Activated B cell treated with CpG ODN at 0.5 μM for 24 hours (primary cell): ENCODE measurements at regions not wholly inside any gene's neighbourhood (a gene's known extent, or its start where the extent isn't known, plus 50 kb on each side); places are given as distances from the start of the nearest gene placed in this dataset.

ENCODE experiments used
- ATAC-seq: fragments of 200-7000 bp; cut with Tn5 transposase; one replicate; pipeline ENCODE4 v1.10.0; 2021; ENCODE audit warnings: low read depth, mild to moderate bottlenecking, moderate library complexity
- CTCF ChIA-PET: fragments of 350-600 bp; sonication (Branson Sonifier 250); formaldehyde crosslinking; loops from one replicate; lab custom pipeline; 2021; ENCODE audit warnings: antibody characterized with exemption; lab: Charles Lee
- POLR2A ChIA-PET: fragments of 350-600 bp; sonication (Branson Sonifier 250); formaldehyde crosslinking; loops from one replicate; lab custom pipeline; 2021; ENCODE audit warnings: antibody characterized with exemption; lab: Charles Lee
- DNase-seq: peaks from one replicate; pipeline ENCODE4 v3.0.0; 2022
- H3K27ac Mint-ChIP-seq: one replicate; pipeline ENCODE4 v1.8.0; 2020; ENCODE audit warnings: mixed read lengths
- H3K27me3 Mint-ChIP-seq: one replicate; pipeline ENCODE4 v1.8.0; 2021; ENCODE audit warnings: mixed read lengths
- H3K36me3 Mint-ChIP-seq: one replicate; pipeline ENCODE4 v1.8.0; 2021; ENCODE audit warnings: low read depth, mixed read lengths
- H3K4me1 Mint-ChIP-seq: one replicate; pipeline ENCODE4 v1.8.0; 2021; ENCODE audit warnings: mixed read lengths
- H3K4me3 Mint-ChIP-seq: one replicate; pipeline ENCODE4 v1.8.0; 2020; ENCODE audit warnings: mild to moderate bottlenecking, mixed read lengths
- H3K9me3 Mint-ChIP-seq: one replicate; pipeline ENCODE4 v1.8.0; 2020; ENCODE audit warnings: mixed read lengths
- intact Hi-C: fragments of 100-400 bp; cut with micrococcal nuclease; formaldehyde crosslinking; loops from one replicate; pipeline ENCODE4 v1.15.1; 2024
- TF ChIP-seq, protein P1 (sequence below): fragments of 200-600 bp; IDR thresholded peaks from one replicate; pipeline ENCODE4 v1.8.0; 2022; ENCODE audit warnings: antibody characterized with exemption, mild to moderate bottlenecking

GRCh38 chr3:20254268-20255117 lies 68.5 kb upstream of the SGO1 start:
- ATAC-seq, result no peak
- intact Hi-C loops, result no loop called here
- POLR2A ChIA-PET, result no interaction called here
- TF ChIP-seq, protein P1, sequence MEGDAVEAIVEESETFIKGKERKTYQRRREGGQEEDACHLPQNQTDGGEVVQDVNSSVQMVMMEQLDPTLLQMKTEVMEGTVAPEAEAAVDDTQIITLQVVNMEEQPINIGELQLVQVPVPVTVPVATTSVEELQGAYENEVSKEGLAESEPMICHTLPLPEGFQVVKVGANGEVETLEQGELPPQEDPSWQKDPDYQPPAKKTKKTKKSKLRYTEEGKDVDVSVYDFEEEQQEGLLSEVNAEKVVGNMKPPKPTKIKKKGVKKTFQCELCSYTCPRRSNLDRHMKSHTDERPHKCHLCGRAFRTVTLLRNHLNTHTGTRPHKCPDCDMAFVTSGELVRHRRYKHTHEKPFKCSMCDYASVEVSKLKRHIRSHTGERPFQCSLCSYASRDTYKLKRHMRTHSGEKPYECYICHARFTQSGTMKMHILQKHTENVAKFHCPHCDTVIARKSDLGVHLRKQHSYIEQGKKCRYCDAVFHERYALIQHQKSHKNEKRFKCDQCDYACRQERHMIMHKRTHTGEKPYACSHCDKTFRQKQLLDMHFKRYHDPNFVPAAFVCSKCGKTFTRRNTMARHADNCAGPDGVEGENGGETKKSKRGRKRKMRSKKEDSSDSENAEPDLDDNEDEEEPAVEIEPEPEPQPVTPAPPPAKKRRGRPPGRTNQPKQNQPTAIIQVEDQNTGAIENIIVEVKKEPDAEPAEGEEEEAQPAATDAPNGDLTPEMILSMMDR, result no peak
- no peak for DNase-seq
- CTCF ChIA-PET, result no interaction called here
- Mint-ChIP-seq H3K36me3 (no peaks in the 10 kb centered on the region), H3K4me3 (no peak overlapping the region), H3K9me3 (no peaks in the 10 kb centered on the region), H3K27ac (no peak overlapping the region), H3K27me3 (peaks cover 2% of the 10 kb centered on the region), H3K4me1 (peaks cover 15% of the 10 kb centered on the region)

GRCh38 chr3:20250786-20251185 lies 64.8 kb upstream of the SGO1 start:
- Mint-ChIP-seq H3K27me3 (peaks cover 2% of the 10 kb centered on the region), H3K27ac (no peak overlapping the region), H3K36me3 (no peaks in the 10 kb centered on the region), H3K4me3 (no peak overlapping the region), H3K4me1 (peaks cover 12% of the 10 kb centered on the region), H3K9me3 (no peaks in the 10 kb centered on the region)
- no peak for DNase-seq
- intact Hi-C loops, result no loop called here
- TF ChIP-seq, protein P1, result no peak
- CTCF ChIA-PET, result no interaction called here
- POLR2A ChIA-PET, result no interaction called here
- ATAC-seq, result no peak

DNA sequence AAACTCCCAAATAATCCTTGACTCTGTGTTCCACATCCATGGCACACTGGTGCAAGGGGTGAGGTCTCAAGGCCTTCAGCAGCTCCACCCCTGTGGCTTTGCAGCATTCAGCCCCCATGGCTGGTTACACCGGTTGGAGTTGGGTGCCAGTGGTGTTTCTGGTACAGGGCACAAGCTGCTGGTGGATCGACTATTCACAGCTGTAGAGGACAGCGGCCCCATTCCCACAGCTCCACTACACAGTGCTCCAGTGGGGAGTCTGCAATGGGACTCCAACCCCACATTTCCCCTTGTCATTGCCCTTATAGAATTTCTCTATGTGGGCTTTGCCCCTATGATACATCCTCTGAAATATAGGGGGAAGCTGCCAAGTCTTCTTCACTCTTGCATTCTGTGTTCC lies 64.3 kb upstream of the SGO1 start:
- no peaks in the 10 kb centered on the region for H3K9me3 Mint-ChIP-seq
- TF ChIP-seq, protein P1, result no peak
- DNase-seq, result no peak
- intact Hi-C loops, result no loop called here
- ChIA-PET POLR2A (no interaction called here), CTCF (no interaction called here)
- peaks cover 9% of the 10 kb centered on the region for H3K4me1 Mint-ChIP-seq
- no peak overlapping the region for H3K27ac Mint-ChIP-seq
- no peak overlapping the region for H3K4me3 Mint-ChIP-seq
- peaks cover 2% of the 10 kb centered on the region for H3K27me3 Mint-ChIP-seq
- no peak for ATAC-seq
- no peaks in the 10 kb centered on the region for H3K36me3 Mint-ChIP-seq

DNA sequence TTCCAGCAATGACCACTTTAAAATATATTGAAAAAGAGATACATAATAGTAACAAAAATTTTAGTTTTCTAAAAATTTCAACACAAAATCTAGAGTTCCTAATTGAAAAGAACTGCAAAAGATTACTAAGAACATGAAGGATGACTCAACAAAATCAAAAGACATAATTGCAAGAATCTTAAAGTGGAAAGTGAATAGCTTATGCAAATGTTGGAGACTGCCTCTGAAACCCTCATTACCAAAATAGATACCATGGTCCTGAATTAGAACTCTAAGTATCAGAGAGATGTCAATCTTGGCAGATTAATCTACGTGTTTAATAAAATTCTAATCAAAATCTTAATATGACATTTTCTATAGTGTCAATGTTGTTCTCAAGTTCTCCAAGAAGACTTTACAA lies 60.7 kb upstream of the SGO1 start:
- TF ChIP-seq, protein P1, result no peak
- no peak overlapping the region for H3K27ac Mint-ChIP-seq
- DNase-seq, result no peak
- POLR2A ChIA-PET, result no interaction called here
- no peaks in the 10 kb centered on the region for H3K36me3 Mint-ChIP-seq
- no peak for ATAC-seq
- H3K9me3 Mint-ChIP-seq, result peaks cover 11% of the 10 kb centered on the region
- no peaks in the 10 kb centered on the region for H3K27me3 Mint-ChIP-seq
- H3K4me3 Mint-ChIP-seq, result no peak overlapping the region
- H3K4me1 Mint-ChIP-seq, result peaks cover 6% of the 10 kb centered on the region
- CTCF ChIA-PET, result no interaction called here
- intact Hi-C loops, result loop anchor here (2.0 kb wide), 1 partner anchor 60 kb away; the partner anchor contains the start of gene SGO1

DNA sequence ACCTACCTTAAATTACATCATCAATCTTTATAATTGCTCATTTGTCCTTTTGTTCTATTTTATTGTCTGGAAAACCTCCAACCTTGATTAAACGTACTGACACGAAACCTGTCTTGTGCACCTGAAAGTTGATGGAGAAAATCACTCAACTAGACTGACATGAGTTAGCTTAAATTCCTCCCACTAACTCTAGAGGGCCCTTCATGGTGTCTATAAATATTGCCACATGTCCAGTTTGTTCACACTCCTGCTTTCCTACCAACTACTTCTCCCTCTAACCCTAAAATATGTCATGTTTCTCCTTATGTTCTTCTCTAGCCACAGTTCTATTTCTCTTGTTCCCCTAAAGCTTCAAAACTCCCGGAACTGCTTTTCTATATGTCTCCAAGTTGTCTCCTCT lies 59.8 kb upstream of the SGO1 start:
- H3K9me3 Mint-ChIP-seq, result peaks cover 11% of the 10 kb centered on the region
- H3K36me3 Mint-ChIP-seq, result no peaks in the 10 kb centered on the region
- TF ChIP-seq, protein P1, result no peak
- CTCF ChIA-PET, result no interaction called here
- DNase-seq (no peak), ATAC-seq (no peak)
- POLR2A ChIA-PET, result no interaction called here
- peaks cover 6% of the 10 kb centered on the region for H3K4me1 Mint-ChIP-seq
- intact Hi-C loops, result loop anchor here (2.0 kb wide), 1 partner anchor 59 kb away; the partner anchor contains the start of gene SGO1
- H3K4me3 Mint-ChIP-seq, result no peak overlapping the region
- no peaks in the 10 kb centered on the region for H3K27me3 Mint-ChIP-seq
- no peak overlapping the region for H3K27ac Mint-ChIP-seq
